HepG2 (cell line): ENCODE measurements at regions not wholly inside any gene's neighbourhood (a gene's known extent, or its start where the extent isn't known, plus 50 kb on each side); places are given as distances from the start of the nearest gene placed in this dataset.

Experiments used
- CBFB ChIP-seq: sonication (generic); formaldehyde crosslinking; IDR thresholded peaks from 2 replicates; pipeline ENCODE4 v1.4.0; 2020; ENCODE audit warnings: missing genetic modification reagents
- FOXJ3 ChIP-seq: sonication (generic); formaldehyde crosslinking; IDR thresholded peaks from 2 replicates; pipeline ENCODE4 v1.4.0; 2020; ENCODE audit warnings: missing genetic modification reagents, mild to moderate bottlenecking, borderline replicate concordance
- JUND ChIP-seq: sonication (generic); formaldehyde crosslinking; IDR thresholded peaks from 2 replicates; pipeline ENCODE4 v1.8.0; 2022; ENCODE audit warnings: mild to moderate bottlenecking, missing genetic modification reagents
- POLR2A ChIP-seq, 2 experiments: IDR thresholded peaks; 2 replicates each; pipeline ENCODE4 v1.6.1; 2011; ENCODE audit warnings: low read depth in 2 of 2, low read length in 2 of 2, mild to moderate bottlenecking in 1 of 2, moderate library complexity in 1 of 2; ENCODE audit not compliant: insufficient read depth in 1 of 2
- SRY ChIP-seq: sonication (generic); formaldehyde crosslinking; IDR thresholded peaks from 2 replicates; pipeline ENCODE4 v1.8.0; 2022; ENCODE audit warnings: mild to moderate bottlenecking, missing genetic modification reagents
- ZBTB8A ChIP-seq: sonication (generic); formaldehyde crosslinking; IDR thresholded peaks from 2 replicates; pipeline ENCODE4 v1.4.0; 2020; ENCODE audit warnings: mild to moderate bottlenecking, low read depth, missing genetic modification reagents, borderline replicate concordance
- TF ChIP-seq, protein P1 (sequence below): sonication (generic); formaldehyde crosslinking; IDR thresholded peaks from 2 replicates; pipeline ENCODE4 v1.5.0; 2020; ENCODE audit warnings: mild to moderate bottlenecking, missing genetic modification reagents, moderate library complexity
- TF ChIP-seq, protein P2 (sequence below): sonication (generic); formaldehyde crosslinking; IDR thresholded peaks from 2 replicates; pipeline ENCODE4 v1.4.0; 2020; ENCODE audit warnings: low read depth, mild to moderate bottlenecking, missing genetic modification reagents
- TF ChIP-seq, protein P3 (sequence below): sonication (generic); formaldehyde crosslinking; IDR thresholded peaks from 2 replicates; pipeline ENCODE4 v1.4.0; 2020; ENCODE audit warnings: missing genetic modification reagents

DNA sequence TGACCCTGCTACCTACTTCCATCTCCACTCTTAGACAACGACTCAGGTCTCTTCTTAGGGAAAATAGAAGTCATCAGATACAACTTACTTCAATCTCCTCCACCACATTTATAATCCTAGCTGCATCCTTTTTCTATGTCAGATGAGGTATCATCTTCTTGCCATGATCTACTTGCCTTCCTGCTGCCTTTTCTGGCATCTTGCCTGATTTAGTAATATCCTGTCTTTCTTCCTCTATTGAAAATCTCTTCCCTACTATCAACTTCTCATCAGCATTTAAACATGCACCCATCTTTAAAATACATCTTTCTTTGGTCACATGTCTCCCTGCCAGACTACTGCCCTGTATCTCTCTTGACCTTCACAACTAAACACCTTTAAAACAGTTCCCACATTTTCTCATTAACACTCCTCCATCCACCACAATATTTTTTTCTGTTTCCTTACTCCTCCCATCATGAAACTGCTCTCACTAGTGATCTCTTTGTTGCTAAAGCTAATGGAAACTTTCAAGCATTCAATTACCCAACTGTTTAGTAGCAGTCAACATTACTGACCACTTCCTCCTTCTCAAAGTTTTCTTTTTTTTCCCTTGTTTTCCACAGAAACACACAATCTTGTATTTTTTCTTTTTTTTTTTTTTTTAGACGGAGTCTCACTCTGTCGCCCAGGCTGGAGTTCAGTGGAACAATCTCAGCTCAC is 100.8 kb upstream of the CXorf66 start:
- TF ChIP-seq CBFB (CRISPR knock-in tag) (no peak), SRY (CRISPR knock-in tag) (no peak), POLR2A (IDR thresholded peaks at IDR 0.05; ENCODE audit: insufficient read depth in 1 of 2, low read depth in 2 of 2, low read length in 2 of 2) (no peak), JUND (CRISPR knock-in tag) (no peak), FOXJ3 (CRISPR knock-in tag) (no peak), ZBTB8A (CRISPR knock-in tag) (no peak)
- TF ChIP-seq, protein P1, sequence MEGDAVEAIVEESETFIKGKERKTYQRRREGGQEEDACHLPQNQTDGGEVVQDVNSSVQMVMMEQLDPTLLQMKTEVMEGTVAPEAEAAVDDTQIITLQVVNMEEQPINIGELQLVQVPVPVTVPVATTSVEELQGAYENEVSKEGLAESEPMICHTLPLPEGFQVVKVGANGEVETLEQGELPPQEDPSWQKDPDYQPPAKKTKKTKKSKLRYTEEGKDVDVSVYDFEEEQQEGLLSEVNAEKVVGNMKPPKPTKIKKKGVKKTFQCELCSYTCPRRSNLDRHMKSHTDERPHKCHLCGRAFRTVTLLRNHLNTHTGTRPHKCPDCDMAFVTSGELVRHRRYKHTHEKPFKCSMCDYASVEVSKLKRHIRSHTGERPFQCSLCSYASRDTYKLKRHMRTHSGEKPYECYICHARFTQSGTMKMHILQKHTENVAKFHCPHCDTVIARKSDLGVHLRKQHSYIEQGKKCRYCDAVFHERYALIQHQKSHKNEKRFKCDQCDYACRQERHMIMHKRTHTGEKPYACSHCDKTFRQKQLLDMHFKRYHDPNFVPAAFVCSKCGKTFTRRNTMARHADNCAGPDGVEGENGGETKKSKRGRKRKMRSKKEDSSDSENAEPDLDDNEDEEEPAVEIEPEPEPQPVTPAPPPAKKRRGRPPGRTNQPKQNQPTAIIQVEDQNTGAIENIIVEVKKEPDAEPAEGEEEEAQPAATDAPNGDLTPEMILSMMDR: no peak
- TF ChIP-seq, protein P2, sequence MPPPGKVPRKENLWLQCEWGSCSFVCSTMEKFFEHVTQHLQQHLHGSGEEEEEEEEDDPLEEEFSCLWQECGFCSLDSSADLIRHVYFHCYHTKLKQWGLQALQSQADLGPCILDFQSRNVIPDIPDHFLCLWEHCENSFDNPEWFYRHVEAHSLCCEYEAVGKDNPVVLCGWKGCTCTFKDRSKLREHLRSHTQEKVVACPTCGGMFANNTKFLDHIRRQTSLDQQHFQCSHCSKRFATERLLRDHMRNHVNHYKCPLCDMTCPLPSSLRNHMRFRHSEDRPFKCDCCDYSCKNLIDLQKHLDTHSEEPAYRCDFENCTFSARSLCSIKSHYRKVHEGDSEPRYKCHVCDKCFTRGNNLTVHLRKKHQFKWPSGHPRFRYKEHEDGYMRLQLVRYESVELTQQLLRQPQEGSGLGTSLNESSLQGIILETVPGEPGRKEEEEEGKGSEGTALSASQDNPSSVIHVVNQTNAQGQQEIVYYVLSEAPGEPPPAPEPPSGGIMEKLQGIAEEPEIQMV: no peak
- TF ChIP-seq, protein P3, sequence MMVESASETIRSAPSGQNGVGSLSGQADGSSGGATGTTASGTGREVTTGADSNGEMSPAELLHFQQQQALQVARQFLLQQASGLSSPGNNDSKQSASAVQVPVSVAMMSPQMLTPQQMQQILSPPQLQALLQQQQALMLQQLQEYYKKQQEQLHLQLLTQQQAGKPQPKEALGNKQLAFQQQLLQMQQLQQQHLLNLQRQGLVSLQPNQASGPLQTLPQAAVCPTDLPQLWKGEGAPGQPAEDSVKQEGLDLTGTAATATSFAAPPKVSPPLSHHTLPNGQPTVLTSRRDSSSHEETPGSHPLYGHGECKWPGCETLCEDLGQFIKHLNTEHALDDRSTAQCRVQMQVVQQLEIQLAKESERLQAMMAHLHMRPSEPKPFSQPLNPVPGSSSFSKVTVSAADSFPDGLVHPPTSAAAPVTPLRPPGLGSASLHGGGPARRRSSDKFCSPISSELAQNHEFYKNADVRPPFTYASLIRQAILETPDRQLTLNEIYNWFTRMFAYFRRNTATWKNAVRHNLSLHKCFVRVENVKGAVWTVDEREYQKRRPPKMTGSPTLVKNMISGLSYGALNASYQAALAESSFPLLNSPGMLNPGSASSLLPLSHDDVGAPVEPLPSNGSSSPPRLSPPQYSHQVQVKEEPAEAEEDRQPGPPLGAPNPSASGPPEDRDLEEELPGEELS (CRISPR knock-in tag): no peak
